SW480 (cell line): ENCODE measurements at regions not wholly inside any gene's neighbourhood (a gene's known extent, or its start where the extent isn't known, plus 50 kb on each side); places are given as distances from the start of the nearest gene placed in this dataset.

ENCODE experiments used
- DNase-seq: peaks from one replicate; pipeline ENCODE4 v3.0.0-alpha.2; 2016; ENCODE audit warnings: low spot score

- DNase-seq: no peak
Measured at GRCh38 chr15:35857567-35858226, 311.7 kb upstream of the DPH6 start.

DNA sequence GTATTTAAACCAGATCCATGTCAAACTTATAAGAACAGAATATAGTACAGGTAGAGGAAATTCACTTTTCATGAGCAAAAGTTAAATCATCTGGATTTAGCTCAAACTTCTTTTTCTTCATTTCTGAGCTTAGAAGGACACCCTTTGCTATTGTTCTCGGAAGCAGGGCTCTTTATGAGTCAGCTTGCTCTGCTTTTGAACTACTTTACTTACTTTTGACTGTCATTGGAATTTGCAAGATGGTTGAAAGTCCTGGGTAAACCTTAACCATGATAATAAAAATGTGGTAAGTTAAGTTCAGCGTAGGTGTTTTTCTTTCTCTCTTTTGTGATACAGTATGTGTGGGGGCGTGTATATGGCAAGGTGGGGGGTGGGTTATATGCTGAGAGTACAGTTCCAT, 312.7 kb upstream of the DPH6 start:
- no peak for DNase-seq

DNA sequence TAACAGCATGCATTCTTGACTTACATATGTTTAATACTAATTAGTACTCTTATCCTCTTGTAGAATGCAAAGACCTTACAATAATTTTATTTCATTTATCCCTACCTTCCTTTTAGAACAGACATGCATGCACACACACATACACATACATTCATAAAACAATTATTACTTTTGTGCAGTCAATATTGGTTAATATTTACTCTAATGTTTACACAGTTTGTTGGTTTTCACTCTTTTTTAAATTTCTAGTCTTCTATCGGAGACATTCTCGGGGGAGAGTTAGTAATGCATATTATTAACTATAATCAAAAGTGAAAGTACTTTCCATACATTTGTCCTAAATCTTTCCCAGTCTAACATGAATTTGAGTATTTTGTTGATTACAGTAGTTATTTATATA, 317.7 kb upstream of the DPH6 start:
- DNase-seq: no peak

DNA sequence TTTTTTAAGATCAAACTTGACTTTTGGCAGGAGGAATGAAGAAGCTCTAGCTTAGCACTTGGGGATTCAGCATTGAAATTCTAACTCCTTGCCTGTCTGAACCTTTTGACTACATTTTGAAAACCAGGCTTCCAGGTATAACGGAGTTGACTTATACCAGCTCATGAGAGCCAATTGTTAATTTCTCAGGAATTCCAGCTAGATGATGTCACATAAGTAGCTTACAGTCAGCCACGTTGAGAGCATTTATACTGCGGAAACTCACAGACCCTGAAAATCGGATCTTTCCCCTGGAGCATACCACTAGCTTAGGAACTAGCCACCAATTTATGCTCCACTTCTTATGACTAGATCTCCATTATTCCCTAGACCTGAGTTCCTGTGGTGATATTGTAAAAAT, 321.4 kb upstream of the DPH6 start:
- no peak for DNase-seq

GRCh38 chr15:35871282-35871681, 325.3 kb upstream of the DPH6 start:
- no peak for DNase-seq

- DNase-seq: no peak
Measured at GRCh38 chr15:35871812-35872211, 325.8 kb upstream of the DPH6 start.

DNA sequence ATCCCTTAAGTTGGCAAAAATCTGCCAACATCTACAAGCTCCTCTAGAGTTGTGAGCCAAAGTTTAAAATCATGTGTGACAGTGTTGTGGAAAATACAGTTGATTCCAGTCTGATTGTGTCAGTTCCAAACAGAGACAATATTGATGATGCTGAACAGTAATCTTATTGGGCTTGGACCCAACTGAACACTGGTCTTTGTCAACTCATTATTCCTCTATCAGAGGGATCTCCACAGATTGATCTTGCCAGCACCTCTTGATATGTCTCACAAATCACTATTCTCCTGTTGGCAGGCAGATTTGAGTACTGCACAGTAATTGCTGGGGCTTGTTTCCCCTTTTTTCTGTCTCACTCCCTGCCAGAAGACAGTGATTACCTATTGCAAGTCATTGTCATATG, 326.6 kb upstream of the DPH6 start:
- no peak for DNase-seq

DNA sequence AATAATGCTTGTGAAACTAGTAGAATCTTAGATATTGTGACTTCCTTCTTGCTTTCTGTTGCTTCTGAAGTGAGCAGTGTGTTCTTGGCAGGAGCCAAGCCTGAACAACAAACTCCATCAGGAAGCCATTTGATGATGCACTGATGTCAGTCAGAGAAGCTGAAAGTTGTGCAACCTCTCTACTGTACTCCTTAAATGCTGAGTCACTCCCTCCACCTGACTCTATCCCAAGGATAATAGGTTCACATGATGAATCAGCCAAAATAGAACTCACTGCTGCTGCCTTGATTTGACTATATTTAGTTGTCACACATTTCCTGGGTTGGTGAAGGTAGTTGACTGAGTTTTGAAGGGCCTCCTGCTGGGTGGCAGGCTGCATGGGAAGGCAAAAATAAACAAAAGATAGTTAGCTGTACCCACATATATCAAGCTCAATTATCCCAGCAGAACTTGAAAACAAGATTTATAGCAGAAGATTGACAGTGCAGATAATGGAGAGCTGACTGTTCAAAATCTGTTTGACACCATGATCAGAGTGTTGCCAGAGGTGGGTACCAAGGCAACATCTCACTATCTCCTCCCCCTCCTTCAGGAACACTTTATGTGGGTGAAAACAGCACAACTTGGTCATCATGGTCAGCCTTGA, 328.4 kb upstream of the DPH6 start:
- DNase-seq: peak; percentile 1

DNA sequence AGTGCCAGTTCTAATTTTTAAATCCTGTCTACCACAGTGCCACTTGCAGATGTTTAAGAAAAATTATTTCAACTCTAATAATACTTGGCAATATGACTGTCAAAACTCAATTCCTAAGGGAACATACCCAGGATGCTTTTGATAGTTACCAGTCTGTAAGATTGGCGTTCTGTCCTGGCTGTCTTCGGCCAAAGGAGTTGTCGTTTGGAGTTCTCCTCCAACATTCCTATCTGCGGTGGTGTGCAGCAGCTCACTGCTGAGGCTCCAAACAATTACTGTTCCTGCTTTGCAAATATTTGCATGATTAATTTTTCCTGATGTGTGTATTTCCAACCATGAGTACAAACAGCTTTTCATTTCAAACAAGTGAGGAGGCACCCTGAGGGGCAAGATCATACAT, 330.8 kb upstream of the DPH6 start:
- no peak for DNase-seq

DNA sequence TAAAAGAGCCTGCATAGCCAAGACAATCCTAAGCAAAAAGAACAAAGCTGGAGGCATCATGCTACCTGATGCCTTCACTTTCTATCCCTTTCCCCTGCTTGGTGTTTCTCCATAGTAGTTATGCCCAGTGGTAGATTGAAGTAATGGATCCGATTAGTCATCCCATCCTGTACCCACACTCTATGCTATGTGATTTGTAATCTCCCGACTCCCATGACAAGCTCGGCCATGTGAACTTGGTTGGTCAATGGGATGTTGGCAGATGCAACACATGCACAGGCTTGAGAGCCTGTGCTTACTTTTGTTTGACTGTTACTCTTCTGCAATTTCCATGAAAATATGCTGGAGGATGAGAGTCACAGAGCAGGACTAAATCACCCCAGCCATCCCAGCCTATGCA, 334.9 kb upstream of the DPH6 start:
- no peak for DNase-seq

- no peak for DNase-seq
Measured at GRCh38 chr15:35885870-35886269, 339.9 kb upstream of the DPH6 start.

DNA sequence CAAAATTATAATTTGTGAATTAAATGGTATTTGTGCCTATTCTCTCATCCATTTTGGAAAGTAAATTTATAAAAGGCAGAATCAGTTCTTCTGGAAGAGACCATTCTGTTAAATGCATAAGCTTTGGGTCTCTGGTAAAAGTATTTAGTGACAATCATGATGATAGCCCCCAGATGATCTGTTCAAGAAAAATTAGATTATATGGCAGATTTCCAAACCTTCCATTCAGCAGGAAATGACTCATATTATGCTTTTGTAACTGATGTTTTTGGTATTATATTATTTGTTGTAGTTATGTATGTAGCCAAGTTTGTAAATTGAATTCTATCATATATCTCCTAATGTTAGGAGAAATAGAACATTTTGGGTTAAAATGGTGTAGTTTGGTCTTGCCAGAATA, 340.8 kb upstream of the DPH6 start:
- DNase-seq: no peak

DNA sequence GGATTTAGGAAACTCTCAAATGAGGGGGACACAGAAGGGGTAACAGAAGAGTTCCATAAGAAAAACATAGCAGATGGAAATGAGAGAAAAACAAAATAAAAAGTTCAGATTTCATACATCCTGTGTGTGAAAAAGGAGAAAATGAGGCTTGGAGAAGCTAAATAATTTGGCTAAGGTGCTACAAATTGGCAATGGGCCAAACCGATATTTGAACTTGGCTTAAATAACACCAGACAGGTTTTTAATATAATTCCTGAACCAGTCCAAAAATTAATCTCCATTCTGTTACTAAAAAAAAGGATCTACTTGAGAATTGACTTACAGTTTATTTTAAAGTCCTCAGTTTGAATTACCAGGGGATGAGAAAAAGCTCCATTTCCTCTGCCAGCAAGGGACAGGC, 342.9 kb upstream of the DPH6 start:
- no peak for DNase-seq

DNA sequence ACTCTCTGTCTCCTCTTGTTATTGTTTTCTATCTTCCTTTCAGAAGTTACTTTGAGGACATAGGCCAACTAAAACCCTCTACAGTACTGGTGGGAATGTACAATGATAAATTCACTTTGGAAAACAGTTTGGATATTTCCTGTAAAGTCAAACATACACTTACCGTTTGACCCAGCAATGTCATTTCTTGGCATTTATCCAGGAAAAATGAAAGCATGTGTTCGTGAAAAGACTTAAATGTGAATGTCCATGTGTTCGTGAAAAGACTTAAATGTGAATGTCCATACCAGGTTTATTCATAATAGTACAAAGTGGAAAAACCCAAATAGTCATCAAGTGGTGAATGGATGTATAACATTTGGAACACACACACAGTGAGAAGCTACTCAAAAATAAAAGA, 361.5 kb upstream of the DPH6 start:
- DNase-seq: no peak

- DNase-seq: no peak
Measured at GRCh38 chr15:35909414-35909813, 363.4 kb upstream of the DPH6 start.

- no peak for DNase-seq
Measured at GRCh38 chr15:35910227-35910626, 364.3 kb upstream of the DPH6 start.

DNA sequence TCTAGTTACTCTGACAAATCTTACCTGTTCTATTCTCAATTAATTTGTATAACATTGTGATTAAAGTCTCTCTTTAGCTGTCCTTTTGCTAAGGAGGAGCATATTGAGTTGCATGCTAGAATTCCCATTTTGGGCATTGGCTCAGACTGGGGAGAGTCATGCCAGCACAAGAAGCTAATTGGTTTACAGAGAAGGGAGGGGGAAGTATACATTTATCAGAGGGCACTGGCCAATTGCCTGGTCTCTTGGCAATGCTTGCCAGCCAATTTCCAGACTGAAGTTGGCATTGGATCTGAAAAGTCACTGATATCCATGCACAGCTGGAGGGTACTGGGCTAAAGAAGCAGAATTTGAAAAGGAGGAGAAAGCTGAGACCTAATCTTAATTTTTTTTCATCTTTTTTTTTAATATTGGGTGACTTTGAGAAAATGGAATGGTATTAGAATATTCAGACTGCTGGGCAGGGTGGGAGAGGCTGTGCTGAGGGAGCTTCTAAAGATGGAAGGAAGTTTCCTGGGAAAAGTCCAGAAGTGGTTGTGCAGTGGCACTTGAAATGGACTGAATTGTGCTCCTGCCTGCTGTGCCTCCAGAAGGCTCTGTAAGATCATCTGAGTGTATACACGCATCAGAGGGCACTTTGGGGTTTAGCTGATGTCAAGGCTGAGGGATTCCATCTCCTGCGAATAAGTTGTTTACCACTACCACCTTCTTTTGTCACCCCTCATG, 365.2 kb upstream of the DPH6 start:
- DNase-seq: no peak

DNA sequence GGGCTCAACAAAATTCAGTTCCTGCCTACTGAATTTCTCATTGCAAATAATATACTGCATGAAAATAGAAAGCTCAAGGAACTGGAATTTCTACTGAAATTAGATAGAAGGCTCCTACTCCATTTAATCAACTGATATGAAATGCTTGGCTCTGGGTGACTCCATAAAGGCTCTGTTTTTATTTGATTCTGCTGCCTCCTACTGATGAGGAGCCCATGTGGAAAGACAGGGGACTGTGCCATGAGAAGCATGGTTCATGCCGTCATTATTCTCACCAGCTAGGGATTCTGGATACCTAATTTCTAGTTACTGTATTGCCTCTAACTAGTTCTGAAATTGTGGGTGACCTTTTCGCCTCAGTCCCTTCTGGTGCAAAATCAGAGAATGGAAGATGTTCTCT, 366.2 kb upstream of the DPH6 start:
- no peak for DNase-seq

GRCh38 chr15:35914573-35914972, 368.6 kb upstream of the DPH6 start:
- DNase-seq: no peak

DNA sequence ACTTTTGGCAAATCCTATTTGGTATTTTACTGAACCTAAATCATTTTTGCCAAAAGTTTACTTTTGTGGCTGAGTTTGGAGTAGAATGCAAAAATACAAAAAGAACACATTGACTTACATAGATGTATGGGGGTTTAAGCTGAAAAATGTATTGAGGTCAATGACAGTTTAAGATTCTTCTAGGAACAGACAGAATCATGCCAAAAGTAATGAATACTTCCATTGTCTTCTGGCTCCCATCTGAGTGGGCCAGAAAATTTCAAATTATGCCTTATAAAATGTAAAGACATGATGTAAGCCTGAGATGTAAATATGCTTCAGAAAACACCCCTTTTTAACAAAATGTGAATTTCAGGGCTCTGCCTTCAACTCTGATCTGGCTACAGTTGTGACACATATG, 375.1 kb upstream of the DPH6 start:
- DNase-seq: no peak

GRCh38 chr15:35925275-35926006, 379.5 kb upstream of the DPH6 start:
- peak; percentile 20 for DNase-seq

DNA sequence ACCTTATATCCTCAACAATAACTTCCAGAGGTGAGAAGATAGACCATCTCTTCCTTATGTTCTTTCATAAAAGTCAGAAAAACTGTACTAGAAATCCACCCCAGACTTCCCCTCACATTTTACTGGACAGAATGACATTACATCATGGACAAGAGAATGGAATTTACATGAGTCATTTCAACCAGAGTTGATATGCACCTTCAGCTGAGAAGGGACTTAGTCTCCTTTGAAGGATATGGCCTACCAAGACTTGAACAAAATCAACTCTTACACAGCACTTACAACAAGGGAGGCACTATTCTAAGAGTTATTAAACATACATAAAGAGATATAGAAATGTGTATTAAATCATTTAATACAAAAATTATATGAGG, 380.0 kb upstream of the DPH6 start:
- no peak for DNase-seq

- DNase-seq: no peak
Measured at GRCh38 chr15:35928847-35929246, 382.9 kb upstream of the DPH6 start.
